H9 (cell line): ENCODE measurements at regions not wholly inside any gene's neighbourhood (a gene's known extent, or its start where the extent isn't known, plus 50 kb on each side); places are given as distances from the start of the nearest gene placed in this dataset.

Source experiments
- DNase-seq: peaks from one replicate; pipeline ENCODE4 v3.0.0-alpha.2; 2017
- H2AFZ ChIP-seq: one replicate; pipeline ENCODE4 v1.6.1; 2013; ENCODE audit warnings: mild to moderate bottlenecking, low read length, control low read depth, moderate library complexity
- H2AK5ac ChIP-seq: 2 replicates; pipeline ENCODE4 v1.6.1; 2013; ENCODE audit warnings: low read length, control low read depth, mixed read lengths; ENCODE audit not compliant: insufficient read length
- H2BK120ac ChIP-seq: one replicate; pipeline ENCODE4 v1.6.1; 2013; ENCODE audit warnings: low read depth, mild to moderate bottlenecking, low read length, control low read depth, inconsistent platforms; ENCODE audit not compliant: poor library complexity, severe bottlenecking
- H2BK12ac ChIP-seq: 2 replicates; pipeline ENCODE4 v1.6.1; 2013; ENCODE audit warnings: low read length, control low read depth, mixed read lengths, low read depth; ENCODE audit not compliant: insufficient read length
- H2BK15ac ChIP-seq: 2 replicates; pipeline ENCODE4 v1.6.1; 2013; ENCODE audit warnings: low read depth, low read length, control low read depth
- H2BK20ac ChIP-seq: one replicate; pipeline ENCODE4 v1.6.1; 2013; ENCODE audit warnings: low read depth, mild to moderate bottlenecking, low read length, control low read depth, inconsistent platforms; ENCODE audit not compliant: poor library complexity, severe bottlenecking
- H2BK5ac ChIP-seq: 2 replicates; pipeline ENCODE4 v1.6.1; 2013; ENCODE audit warnings: low read length, control low read depth, mixed read lengths; ENCODE audit not compliant: insufficient read length
- H3K14ac ChIP-seq: 2 replicates; pipeline ENCODE4 v1.6.1; 2013; ENCODE audit warnings: low read length, control low read depth; ENCODE audit not compliant: insufficient read depth
- H3K18ac ChIP-seq: 2 replicates; pipeline ENCODE4 v1.6.1; 2013; ENCODE audit warnings: low read depth, mild to moderate bottlenecking, mixed read lengths, low read length, control low read depth; ENCODE audit not compliant: insufficient read length
- H3K23ac ChIP-seq: 2 replicates; pipeline ENCODE4 v1.6.1; 2013; ENCODE audit warnings: low read length, control low read depth, mixed read lengths, low read depth; ENCODE audit not compliant: insufficient read length
- H3K23me2 ChIP-seq: 2 replicates; pipeline ENCODE4 v1.6.1; 2013; ENCODE audit warnings: low read depth, mild to moderate bottlenecking, mixed read lengths, low read length, control low read depth; ENCODE audit not compliant: insufficient read length, poor library complexity, severe bottlenecking
- H3K27ac ChIP-seq: 2 replicates; pipeline ENCODE4 v1.5.1; 2013; ENCODE audit warnings: low read length, control low read depth, mixed read lengths, low read depth; ENCODE audit not compliant: insufficient read length
- H3K27me3 ChIP-seq: 2 replicates; pipeline ENCODE4 v1.6.1; 2013; ENCODE audit warnings: low read length, control low read depth, inconsistent platforms; ENCODE audit not compliant: insufficient read depth
- H3K4ac ChIP-seq: 2 replicates; pipeline ENCODE4 v1.6.1; 2013; ENCODE audit warnings: low read depth, mild to moderate bottlenecking, control low read depth, inconsistent platforms, low read length, moderate library complexity
- H3K4me1 ChIP-seq: 2 replicates; pipeline ENCODE4 v1.6.1; 2013; ENCODE audit warnings: low read length, control low read depth, inconsistent platforms; ENCODE audit not compliant: insufficient read depth
- H3K4me2 ChIP-seq: 2 replicates; pipeline ENCODE4 v1.6.1; 2013; ENCODE audit warnings: low read length, control low read depth, mixed read lengths; ENCODE audit not compliant: insufficient read length, insufficient read depth
- H3K56ac ChIP-seq: 2 replicates; pipeline ENCODE4 v1.6.1; 2013; ENCODE audit warnings: low read depth, mild to moderate bottlenecking, mixed read lengths, low read length, control low read depth; ENCODE audit not compliant: insufficient read length
- H3K79me1 ChIP-seq: 2 replicates; pipeline ENCODE4 v1.6.1; 2013; ENCODE audit warnings: low read depth, mild to moderate bottlenecking, moderate library complexity, low read length, control low read depth, inconsistent platforms; ENCODE audit not compliant: insufficient read depth, poor library complexity, severe bottlenecking
- H3K79me2 ChIP-seq: 2 replicates; pipeline ENCODE4 v1.6.1; 2013; ENCODE audit warnings: low read length, control low read depth, inconsistent platforms; ENCODE audit not compliant: insufficient read depth
- H3K9ac ChIP-seq: 2 replicates; pipeline ENCODE4 v1.6.1; 2013; ENCODE audit warnings: low read length, control low read depth, mixed read lengths; ENCODE audit not compliant: insufficient read length; ENCODE audit errors: extremely low read depth
- H3K9me3 ChIP-seq: one replicate; pipeline ENCODE4 v1.6.1; 2013; ENCODE audit warnings: low read depth, low read length, inconsistent platforms; ENCODE audit not compliant: control insufficient read depth
- H3T11ph ChIP-seq: one replicate; pipeline ENCODE4 v1.6.1; 2013; ENCODE audit warnings: mild to moderate bottlenecking, low read length, control low read depth, inconsistent platforms
- H4K20me1 ChIP-seq: one replicate; pipeline ENCODE4 v1.6.1; 2013; ENCODE audit not compliant: control insufficient read depth, insufficient read length, insufficient read depth
- H4K5ac ChIP-seq: 2 replicates; pipeline ENCODE4 v1.6.1; 2013; ENCODE audit warnings: low read depth, mild to moderate bottlenecking, mixed read lengths, low read length, control low read depth; ENCODE audit not compliant: insufficient read length
- H4K8ac ChIP-seq: replicated peaks from 2 replicates; pipeline ENCODE4 v1.6.1; 2013; ENCODE audit warnings: low read length, control low read depth, mixed read lengths, low read depth; ENCODE audit not compliant: insufficient read length
- H4K91ac ChIP-seq: 2 replicates; pipeline ENCODE4 v1.6.1; 2013; ENCODE audit warnings: low read depth, mild to moderate bottlenecking, moderate library complexity, mixed read lengths, low read length, control low read depth; ENCODE audit not compliant: insufficient read length
- H3K27ac Mint-ChIP-seq, 3 experiments: 2 replicates in 2 of 3; 3 replicates in 1 of 3; pipeline ENCODE4 v1.8.0; 2020 to 2021; ENCODE audit warnings: mixed read lengths in 3 of 3, mild to moderate bottlenecking in 1 of 3, moderate library complexity in 1 of 3
- H3K27me3 Mint-ChIP-seq: 2 replicates; pipeline ENCODE4 v1.8.0; 2021; ENCODE audit warnings: low read depth, mild to moderate bottlenecking, moderate library complexity, mixed read lengths
- H3K36me3 Mint-ChIP-seq, 3 experiments: 2 replicates in 2 of 3; 3 replicates in 1 of 3; pipeline ENCODE4 v1.8.0; 2020 to 2021; ENCODE audit warnings: low read depth in 3 of 3, mixed read lengths in 3 of 3; ENCODE audit not compliant: insufficient read depth in 1 of 3
- H3K4me1 Mint-ChIP-seq, 2 experiments: 2 replicates each; pipeline ENCODE4 v1.8.0; 2020; ENCODE audit warnings: mixed read lengths in 2 of 2
- H3K4me3 Mint-ChIP-seq, 2 experiments: 2 replicates in 1 of 2; 3 replicates in 1 of 2; pipeline ENCODE4 v1.8.0; 2020 to 2021; ENCODE audit warnings: mild to moderate bottlenecking in 2 of 2, mixed read lengths in 2 of 2, moderate library complexity in 1 of 2
- H3K9me3 Mint-ChIP-seq, 2 experiments: 2 replicates in 1 of 2; 3 replicates in 1 of 2; pipeline ENCODE4 v1.8.0; 2020; ENCODE audit warnings: mild to moderate bottlenecking in 2 of 2, mixed read lengths in 2 of 2, moderate library complexity in 1 of 2
- WGBS: extraction: QIAGEN DNeasy Blood & Tissue Kit; methylation state at CpG from one replicate; pipeline ENCODE4 v1.1.7; 2013; ENCODE audit warnings: missing lambda C conversion rate, low lambda C conversion rate, mixed read lengths; ENCODE audit not compliant: insufficient read length; ENCODE audit errors: extremely low coverage; 5-methylcytosine and 5-hydroxymethylcytosine counted together
- TF ChIP-seq, protein P1 (sequence below): fragments of 200-600 bp; sonication (generic); conservative IDR thresholded peaks from 3 replicates; pipeline ENCODE4 v1.8.0; 2021; ENCODE audit warnings: antibody characterized with exemption, mild to moderate bottlenecking

DNA sequence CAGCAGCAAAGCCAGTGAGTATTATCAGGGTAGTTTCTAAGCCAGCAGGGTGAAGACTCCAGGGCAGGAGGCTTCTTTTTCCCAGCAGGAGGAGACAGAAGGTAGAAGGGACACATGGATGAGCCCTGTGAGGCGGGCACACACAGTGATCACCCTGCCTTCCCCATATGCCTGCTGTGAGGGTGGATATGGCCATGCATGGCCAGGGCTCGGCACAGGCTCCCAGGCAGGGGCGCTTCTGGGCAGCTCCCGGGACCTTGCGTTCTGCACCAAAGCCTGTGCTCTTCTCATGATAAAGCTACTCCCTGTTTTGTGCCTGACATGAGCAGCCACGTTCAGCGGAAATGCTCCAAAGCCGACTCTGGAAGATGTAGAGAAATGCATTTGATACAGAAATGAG, 807.2 kb downstream of the TYW1 start:
- H4K5ac ChIP-seq, result no peak overlapping the region
- no peak overlapping the region for H2BK15ac ChIP-seq
- no peak overlapping the region for H3K27ac ChIP-seq
- Mint-ChIP-seq H3K27ac (no peak overlapping the region), H3K36me3 (peaks cover 0 to 1% (median 0%) of the 10 kb centered on the region in 3 experiments; a peak in 1 of 7 replicates), H3K9me3 (peaks cover 6 to 7% of the 10 kb centered on the region in 2 experiments; a peak in 3 of 5 replicates), H3K4me1 (peaks cover 6 to 11% of the 10 kb centered on the region in 2 experiments), H3K27me3 (peaks cover 6% of the 10 kb centered on the region), H3K4me3 (no peak overlapping the region)
- no peak overlapping the region for H3T11ph ChIP-seq
- no peak overlapping the region for H4K8ac ChIP-seq
- H3K18ac ChIP-seq, result no peak overlapping the region
- H2BK120ac ChIP-seq, result no peak overlapping the region
- H3K79me2 ChIP-seq, result no peaks in the 10 kb centered on the region
- H2BK5ac ChIP-seq, result no peak overlapping the region
- H3K9ac ChIP-seq, result no peak overlapping the region
- no peaks in the 10 kb centered on the region for H3K9me3 ChIP-seq
- no peak overlapping the region for H2AK5ac ChIP-seq
- H3K56ac ChIP-seq, result no peak overlapping the region
- H4K20me1 ChIP-seq, result no peaks in the 10 kb centered on the region
- H2BK12ac ChIP-seq, result no peak overlapping the region
- no peaks in the 10 kb centered on the region for H3K27me3 ChIP-seq
- no peak overlapping the region for H3K14ac ChIP-seq
- no peak overlapping the region for H3K4ac ChIP-seq
- no peak overlapping the region for H3K4me2 ChIP-seq
- no peak for DNase-seq
- no peak overlapping the region for H4K91ac ChIP-seq
- no peak overlapping the region for H2BK20ac ChIP-seq
- no peak overlapping the region for H2AFZ ChIP-seq
- no peak overlapping the region for H3K23ac ChIP-seq
- H3K4me1 ChIP-seq, result no peaks in the 10 kb centered on the region
- no peaks in the 10 kb centered on the region for H3K23me2 ChIP-seq
- no CpG with 5 or more reads among the region's 8 CpGs for WGBS
- TF ChIP-seq, protein P1, sequence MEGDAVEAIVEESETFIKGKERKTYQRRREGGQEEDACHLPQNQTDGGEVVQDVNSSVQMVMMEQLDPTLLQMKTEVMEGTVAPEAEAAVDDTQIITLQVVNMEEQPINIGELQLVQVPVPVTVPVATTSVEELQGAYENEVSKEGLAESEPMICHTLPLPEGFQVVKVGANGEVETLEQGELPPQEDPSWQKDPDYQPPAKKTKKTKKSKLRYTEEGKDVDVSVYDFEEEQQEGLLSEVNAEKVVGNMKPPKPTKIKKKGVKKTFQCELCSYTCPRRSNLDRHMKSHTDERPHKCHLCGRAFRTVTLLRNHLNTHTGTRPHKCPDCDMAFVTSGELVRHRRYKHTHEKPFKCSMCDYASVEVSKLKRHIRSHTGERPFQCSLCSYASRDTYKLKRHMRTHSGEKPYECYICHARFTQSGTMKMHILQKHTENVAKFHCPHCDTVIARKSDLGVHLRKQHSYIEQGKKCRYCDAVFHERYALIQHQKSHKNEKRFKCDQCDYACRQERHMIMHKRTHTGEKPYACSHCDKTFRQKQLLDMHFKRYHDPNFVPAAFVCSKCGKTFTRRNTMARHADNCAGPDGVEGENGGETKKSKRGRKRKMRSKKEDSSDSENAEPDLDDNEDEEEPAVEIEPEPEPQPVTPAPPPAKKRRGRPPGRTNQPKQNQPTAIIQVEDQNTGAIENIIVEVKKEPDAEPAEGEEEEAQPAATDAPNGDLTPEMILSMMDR, result no peak
- H3K79me1 ChIP-seq, result no peaks in the 10 kb centered on the region
